ENCODE measurements at regions not wholly inside any gene's neighbourhood (a gene's known extent, or its start where the extent isn't known, plus 50 kb on each side); places are given as distances from the start of the nearest gene placed in this dataset.

GRCh38 chr5:54612711-54613110 is 95.2 kb downstream of the SNX18 start:
- no peak for TF ChIP-seq CTCF (IDR thresholded peaks at IDR 0.05; ENCODE audit: low read length)
- TF ChIP-seq EZH2phosphoT487 (IDR thresholded peaks at IDR 0.05; ENCODE audit: low read length): no peak
- TF ChIP-seq EZH2 (optimal IDR thresholded peaks at IDR 0.05; ENCODE audit: low read depth, low read length): no peak
